ENCODE measurements at regions not wholly inside any gene's neighbourhood (a gene's known extent, or its start where the extent isn't known, plus 50 kb on each side); places are given as distances from the start of the nearest gene placed in this dataset.

DNA sequence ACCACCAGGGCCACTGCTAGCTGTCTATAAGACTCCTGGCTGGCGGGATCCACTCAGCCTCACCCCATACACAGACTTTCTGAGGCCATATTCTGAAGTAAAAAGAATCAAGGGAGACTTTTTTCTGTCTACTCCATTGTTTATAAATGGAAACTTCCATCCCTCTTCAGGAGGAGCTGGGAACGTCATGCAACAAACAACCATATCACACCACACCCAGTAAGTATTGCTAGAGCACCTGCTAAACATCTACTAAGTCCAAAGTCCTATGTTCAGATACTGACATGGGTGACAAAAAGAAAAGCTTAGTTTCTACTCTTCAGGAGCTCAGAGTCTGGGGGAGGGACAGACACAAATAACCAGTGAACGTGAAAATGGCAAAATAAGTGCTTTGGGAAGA is 324.8 kb upstream of the ONECUT1 start:
- TF ChIP-seq, protein P1, sequence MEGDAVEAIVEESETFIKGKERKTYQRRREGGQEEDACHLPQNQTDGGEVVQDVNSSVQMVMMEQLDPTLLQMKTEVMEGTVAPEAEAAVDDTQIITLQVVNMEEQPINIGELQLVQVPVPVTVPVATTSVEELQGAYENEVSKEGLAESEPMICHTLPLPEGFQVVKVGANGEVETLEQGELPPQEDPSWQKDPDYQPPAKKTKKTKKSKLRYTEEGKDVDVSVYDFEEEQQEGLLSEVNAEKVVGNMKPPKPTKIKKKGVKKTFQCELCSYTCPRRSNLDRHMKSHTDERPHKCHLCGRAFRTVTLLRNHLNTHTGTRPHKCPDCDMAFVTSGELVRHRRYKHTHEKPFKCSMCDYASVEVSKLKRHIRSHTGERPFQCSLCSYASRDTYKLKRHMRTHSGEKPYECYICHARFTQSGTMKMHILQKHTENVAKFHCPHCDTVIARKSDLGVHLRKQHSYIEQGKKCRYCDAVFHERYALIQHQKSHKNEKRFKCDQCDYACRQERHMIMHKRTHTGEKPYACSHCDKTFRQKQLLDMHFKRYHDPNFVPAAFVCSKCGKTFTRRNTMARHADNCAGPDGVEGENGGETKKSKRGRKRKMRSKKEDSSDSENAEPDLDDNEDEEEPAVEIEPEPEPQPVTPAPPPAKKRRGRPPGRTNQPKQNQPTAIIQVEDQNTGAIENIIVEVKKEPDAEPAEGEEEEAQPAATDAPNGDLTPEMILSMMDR (IDR thresholded peaks at IDR 0.05): no peak
- TF ChIP-seq POLR2A (IDR thresholded peaks at IDR 0.05): no peak
